Erythroblast (primary cell): ENCODE measurements at regions not wholly inside any gene's neighbourhood (a gene's known extent, or its start where the extent isn't known, plus 50 kb on each side); places are given as distances from the start of the nearest gene placed in this dataset.

Source experiments
- GATA1 ChIP-seq: IDR thresholded peaks from 2 replicates; pipeline ENCODE4 v1.6.1; 2011; ENCODE audit warnings: low read depth, mild to moderate bottlenecking, control low read depth, low read length, moderate library complexity
- POLR2A ChIP-seq: IDR thresholded peaks from 2 replicates; pipeline ENCODE4 v1.6.1; 2011; ENCODE audit warnings: mild to moderate bottlenecking, low read length

DNA sequence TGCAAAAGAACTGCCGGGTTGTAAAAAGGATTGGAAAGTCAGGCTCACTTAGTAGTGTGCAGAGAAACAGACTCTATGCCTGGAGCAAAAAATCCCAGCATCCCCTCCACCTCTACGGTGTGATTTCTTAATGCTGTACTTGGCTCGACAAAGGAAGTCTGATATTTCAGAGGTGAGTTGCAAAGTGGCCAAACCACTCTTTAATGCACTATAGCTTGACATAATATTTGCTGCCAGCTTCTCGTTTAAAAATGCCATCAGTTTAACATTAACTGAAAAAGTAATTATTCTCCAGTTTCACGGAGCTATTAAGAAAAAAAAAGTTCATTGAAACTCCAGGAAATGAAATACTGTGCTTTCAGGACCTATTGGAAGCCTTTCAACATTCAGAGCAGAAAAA is 448.3 kb upstream of the ZFP42 start:
- TF ChIP-seq POLR2A (no peak), GATA1 (no peak)
